ENCODE measurements at regions not wholly inside any gene's neighbourhood (a gene's known extent, or its start where the extent isn't known, plus 50 kb on each side); places are given as distances from the start of the nearest gene placed in this dataset.
"Not testable (repeated sequence)": the region's sequence is repeated elsewhere in the genome, so short reads cannot be mapped to it uniquely, and the experiment has no call there.

- Mint-ChIP-seq H3K27ac (no peak overlapping the region), H3K36me3 (no peaks in the 10 kb centered on the region), H3K4me3 (no peak overlapping the region), H3K4me1 (no peaks in the 10 kb centered on the region), H3K27me3 (no peaks in the 10 kb centered on the region), H3K9me3 (peaks cover 3 to 12% (median 4%) of the 10 kb centered on the region in 8 donors)
- H3K27ac ChIP-seq (ENCODE audit: low read depth, low read length) = no peak overlapping the region
- H3K4me1 ChIP-seq (ENCODE audit: insufficient read depth, low read length) = no peaks in the 10 kb centered on the region
- H3K36me3 ChIP-seq (ENCODE audit: insufficient read depth, low read length) = no peaks in the 10 kb centered on the region
- ChIA-PET CTCF (ENCODE audit: partially characterized antibody) (no interaction called here), POLR2A (ENCODE audit: partially characterized antibody) (no interaction called here)
- no peak overlapping the region for H3K4me3 ChIP-seq (ENCODE audit: low read length in 2 of 2)
- intact Hi-C loops (cut with micrococcal nuclease) = no loop called here
- H3K27me3 ChIP-seq (ENCODE audit: insufficient read depth, low read length) = no peaks in the 10 kb centered on the region
- DNase-seq = no peak
- H3K9me3 ChIP-seq (ENCODE audit: control insufficient read depth in 1 of 2, low read length in 2 of 2) = no peaks in the 10 kb centered on the region
These were observed 1941.0 kb upstream of the RAG2 start for GRCh38 chr11:38538866-38539680.

GRCh38 chr11:38530226-38530625, 1932.2 kb upstream of the RAG2 start:
- intact Hi-C loops (cut with micrococcal nuclease) = no loop called here
- H3K4me3 ChIP-seq (ENCODE audit: low read length in 2 of 2) = no peak overlapping the region
- DNase-seq = no peak
- H3K27me3 ChIP-seq (ENCODE audit: insufficient read depth, low read length) = no peaks in the 10 kb centered on the region
- Mint-ChIP-seq H3K4me1 (no peaks in the 10 kb centered on the region), H3K4me3 (no peak overlapping the region), H3K36me3 (no peaks in the 10 kb centered on the region), H3K9me3 (peaks cover 2 to 36% (median 8%) of the 10 kb centered on the region in 8 donors), H3K27ac (no peak overlapping the region), H3K27me3 (no peaks in the 10 kb centered on the region)
- ChIA-PET POLR2A (ENCODE audit: partially characterized antibody) (no interaction called here), CTCF (ENCODE audit: partially characterized antibody) (no interaction called here)
- H3K27ac ChIP-seq (ENCODE audit: low read depth, low read length) = no peak overlapping the region
- no peaks in the 10 kb centered on the region for H3K9me3 ChIP-seq (ENCODE audit: control insufficient read depth in 1 of 2, low read length in 2 of 2)
- no peaks in the 10 kb centered on the region for H3K36me3 ChIP-seq (ENCODE audit: insufficient read depth, low read length)
- H3K4me1 ChIP-seq (ENCODE audit: insufficient read depth, low read length) = no peaks in the 10 kb centered on the region

- ChIA-PET CTCF (ENCODE audit: partially characterized antibody) (no interaction called here), POLR2A (ENCODE audit: partially characterized antibody) (no interaction called here)
- H3K27me3 ChIP-seq (ENCODE audit: insufficient read depth, low read length) = no peaks in the 10 kb centered on the region
- no peaks in the 10 kb centered on the region for H3K4me1 Mint-ChIP-seq
- DNase-seq = no peak
- peaks cover 5 to 40% (median 14%) of the 10 kb centered on the region in 8 donors for H3K9me3 Mint-ChIP-seq
- H3K27me3 Mint-ChIP-seq = no peaks in the 10 kb centered on the region
- no peak overlapping the region for H3K4me3 Mint-ChIP-seq
- no peaks in the 10 kb centered on the region for H3K36me3 Mint-ChIP-seq
- H3K4me1 ChIP-seq (ENCODE audit: insufficient read depth, low read length) = no peaks in the 10 kb centered on the region
- peaks cover 0 to 3% of the 10 kb centered on the region in 2 donors for H3K9me3 ChIP-seq (ENCODE audit: control insufficient read depth in 1 of 2, low read length in 2 of 2)
- no peak overlapping the region for H3K27ac ChIP-seq (ENCODE audit: low read depth, low read length)
- H3K27ac Mint-ChIP-seq = no peak overlapping the region
- intact Hi-C loops (cut with micrococcal nuclease) = no loop called here
- H3K36me3 ChIP-seq (ENCODE audit: insufficient read depth, low read length) = no peaks in the 10 kb centered on the region
- H3K4me3 ChIP-seq (ENCODE audit: low read length in 2 of 2) = no peak overlapping the region
These were observed 1926.9 kb upstream of the RAG2 start for GRCh38 chr11:38524945-38525344.

GRCh38 chr11:38517991-38518390, 1920.0 kb upstream of the RAG2 start:
- Mint-ChIP-seq H3K27me3 (no peaks in the 10 kb centered on the region), H3K4me1 (no peaks in the 10 kb centered on the region), H3K4me3 (no peak overlapping the region), H3K36me3 (no peaks in the 10 kb centered on the region), H3K9me3 (peaks cover 0 to 23% (median 6%) of the 10 kb centered on the region in 8 donors), H3K27ac (no peak overlapping the region)
- no peak overlapping the region for H3K27ac ChIP-seq (ENCODE audit: low read depth, low read length)
- no peak for DNase-seq
- H3K4me1 ChIP-seq (ENCODE audit: insufficient read depth, low read length) = no peaks in the 10 kb centered on the region
- ChIA-PET POLR2A (ENCODE audit: partially characterized antibody) (no interaction called here), CTCF (ENCODE audit: partially characterized antibody) (no interaction called here)
- intact Hi-C loops (cut with micrococcal nuclease) = no loop called here
- H3K4me3 ChIP-seq (ENCODE audit: low read length in 2 of 2) = no peak overlapping the region
- no peaks in the 10 kb centered on the region for H3K36me3 ChIP-seq (ENCODE audit: insufficient read depth, low read length)
- no peaks in the 10 kb centered on the region for H3K9me3 ChIP-seq (ENCODE audit: control insufficient read depth in 1 of 2, low read length in 2 of 2)
- H3K27me3 ChIP-seq (ENCODE audit: insufficient read depth, low read length) = no peaks in the 10 kb centered on the region

GRCh38 chr11:38512830-38513229, 1914.8 kb upstream of the RAG2 start:
- H3K27ac Mint-ChIP-seq; H3K27ac ChIP-seq (ENCODE audit: low read depth, low read length); H3K36me3 ChIP-seq (ENCODE audit: insufficient read depth, low read length); POLR2A ChIA-PET (ENCODE audit: partially characterized antibody); intact Hi-C loops (cut with micrococcal nuclease); H3K27me3 Mint-ChIP-seq; DNase-seq; H3K36me3 Mint-ChIP-seq; CTCF ChIA-PET (ENCODE audit: partially characterized antibody); H3K4me1 Mint-ChIP-seq; H3K27me3 ChIP-seq (ENCODE audit: insufficient read depth, low read length); H3K4me1 ChIP-seq (ENCODE audit: insufficient read depth, low read length); H3K4me3 ChIP-seq (ENCODE audit: low read length in 2 of 2); H3K9me3 ChIP-seq (ENCODE audit: control insufficient read depth in 1 of 2, low read length in 2 of 2); H3K4me3 Mint-ChIP-seq: not testable (repeated sequence)
- peaks cover 0 to 16% (median 6%) of the 10 kb centered on the region in 8 donors for H3K9me3 Mint-ChIP-seq

GRCh38 chr11:38510041-38510440, 1912.0 kb upstream of the RAG2 start:
- H3K27ac ChIP-seq (ENCODE audit: low read depth, low read length) = no peak overlapping the region
- intact Hi-C loops (cut with micrococcal nuclease) = no loop called here
- no peaks in the 10 kb centered on the region for H3K4me1 ChIP-seq (ENCODE audit: insufficient read depth, low read length)
- ChIA-PET POLR2A (ENCODE audit: partially characterized antibody) (no interaction called here), CTCF (ENCODE audit: partially characterized antibody) (no interaction called here)
- H3K36me3 Mint-ChIP-seq = no peaks in the 10 kb centered on the region
- no peaks in the 10 kb centered on the region for H3K27me3 Mint-ChIP-seq
- DNase-seq = no peak
- H3K27me3 ChIP-seq (ENCODE audit: insufficient read depth, low read length) = no peaks in the 10 kb centered on the region
- H3K4me3 Mint-ChIP-seq = no peak overlapping the region
- no peak overlapping the region for H3K27ac Mint-ChIP-seq
- H3K9me3 ChIP-seq (ENCODE audit: control insufficient read depth in 1 of 2, low read length in 2 of 2) = peaks cover 0 to 5% of the 10 kb centered on the region in 2 donors
- no peaks in the 10 kb centered on the region for H3K36me3 ChIP-seq (ENCODE audit: insufficient read depth, low read length)
- H3K9me3 Mint-ChIP-seq = peaks cover 0 to 13% (median 8%) of the 10 kb centered on the region in 8 donors
- no peak overlapping the region for H3K4me3 ChIP-seq (ENCODE audit: low read length in 2 of 2)
- H3K4me1 Mint-ChIP-seq = no peaks in the 10 kb centered on the region

GRCh38 chr11:38503876-38504275, 1905.8 kb upstream of the RAG2 start:
- H3K4me3 Mint-ChIP-seq = no peak overlapping the region
- H3K27ac Mint-ChIP-seq = no peak overlapping the region
- Histone ChIP-seq H3K4me1 (ENCODE audit: insufficient read depth, low read length) (no peaks in the 10 kb centered on the region), H3K9me3 (ENCODE audit: control insufficient read depth in 1 of 2, low read length in 2 of 2) (no peaks in the 10 kb centered on the region), H3K36me3 (ENCODE audit: insufficient read depth, low read length) (no peaks in the 10 kb centered on the region), H3K27me3 (ENCODE audit: insufficient read depth, low read length) (no peaks in the 10 kb centered on the region), H3K27ac (ENCODE audit: low read depth, low read length) (no peak overlapping the region), H3K4me3 (ENCODE audit: low read length in 2 of 2) (no peak overlapping the region)
- H3K9me3 Mint-ChIP-seq = peaks cover 0 to 20% (median 4%) of the 10 kb centered on the region in 8 donors
- intact Hi-C loops (cut with micrococcal nuclease) = no loop called here
- no peaks in the 10 kb centered on the region for H3K36me3 Mint-ChIP-seq
- no peaks in the 10 kb centered on the region for H3K4me1 Mint-ChIP-seq
- CTCF ChIA-PET (ENCODE audit: partially characterized antibody) = no interaction called here
- H3K27me3 Mint-ChIP-seq = no peaks in the 10 kb centered on the region
- DNase-seq = no peak
- POLR2A ChIA-PET (ENCODE audit: partially characterized antibody) = no interaction called here

All from CD4-positive, alpha-beta memory T cell (primary cell).